ENCODE measurements at regions not wholly inside any gene's neighbourhood (a gene's known extent, or its start where the extent isn't known, plus 50 kb on each side); places are given as distances from the start of the nearest gene placed in this dataset.
"Not testable (repeated sequence)": the region's sequence is repeated elsewhere in the genome, so short reads cannot be mapped to it uniquely, and the experiment has no call there.

DNA sequence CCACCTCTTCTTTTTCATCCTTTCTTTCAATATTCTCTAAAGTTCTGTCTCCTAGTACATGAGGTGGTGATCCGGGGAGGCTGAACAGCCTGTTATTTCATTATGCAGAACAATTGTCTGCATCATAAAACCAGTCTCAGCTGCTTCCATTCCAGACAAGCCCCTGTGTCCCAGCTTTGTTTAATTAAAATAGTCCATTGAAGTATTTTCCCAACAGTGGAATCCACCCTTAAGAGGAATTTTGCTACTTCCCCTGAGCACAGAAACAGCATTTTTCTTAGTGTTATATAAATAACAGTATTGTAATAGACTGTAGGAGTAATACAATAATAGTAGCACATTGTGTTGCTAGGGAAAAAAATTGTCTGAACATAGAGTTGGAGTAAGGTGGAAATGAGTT is 395.4 kb upstream of the TCF4 start:
- WGBS (ENCODE audit: insufficient coverage, insufficient read length) = no CpG with 5 or more reads among the region's 1 CpG

DNA sequence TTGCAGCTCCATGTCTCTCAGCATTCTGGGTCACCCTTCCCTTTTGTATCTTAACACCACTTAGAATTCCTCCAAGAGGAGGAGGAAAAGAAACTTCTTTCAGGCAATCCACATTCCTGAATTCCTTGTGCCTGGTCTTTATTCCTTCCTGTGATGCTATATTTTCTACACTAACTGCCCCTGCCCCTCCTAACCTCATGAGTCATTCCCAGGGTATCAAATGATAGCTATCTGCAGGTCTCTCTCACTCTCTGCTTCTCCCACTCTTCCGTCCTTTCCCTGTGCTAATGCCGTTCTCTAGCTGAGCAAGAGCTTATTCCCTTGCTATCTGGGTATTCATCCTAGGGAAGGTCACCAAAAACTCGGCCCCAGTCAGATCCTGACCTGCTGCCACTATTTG is 395.0 kb upstream of the TCF4 start:
- DNase-seq (ENCODE audit: low read depth, low spot score) = no peak
- Histone ChIP-seq H3K4me3 (ENCODE audit: low read length) (no peak overlapping the region), H3K27ac (ENCODE audit: low read length) (no peak overlapping the region), H3K27me3 (ENCODE audit: control insufficient read depth, insufficient read depth, low read length) (no peaks in the 10 kb centered on the region), H3K9me3 (ENCODE audit: control insufficient read depth, insufficient read depth, low read length) (no peaks in the 10 kb centered on the region), H3K4me1 (ENCODE audit: control insufficient read depth, insufficient read depth, low read length) (no peaks in the 10 kb centered on the region), H3K36me3 (ENCODE audit: control insufficient read depth, insufficient read depth, low read length) (no peaks in the 10 kb centered on the region)
- no CpG with 5 or more reads among the region's 3 CpGs for WGBS (ENCODE audit: insufficient coverage, insufficient read length)

More for the DNA sequence above, 395.4 kb upstream of the TCF4 start:
- H3K9me3 ChIP-seq (ENCODE audit: control insufficient read depth, insufficient read depth, low read length) = no peaks in the 10 kb centered on the region
- DNase-seq (ENCODE audit: low read depth, low spot score) = no peak
- no peaks in the 10 kb centered on the region for H3K4me1 ChIP-seq (ENCODE audit: control insufficient read depth, insufficient read depth, low read length)
- H3K4me3 ChIP-seq (ENCODE audit: low read length) = no peak overlapping the region
- no peak overlapping the region for H3K27ac ChIP-seq (ENCODE audit: low read length)
- no peaks in the 10 kb centered on the region for H3K36me3 ChIP-seq (ENCODE audit: control insufficient read depth, insufficient read depth, low read length)
- H3K27me3 ChIP-seq (ENCODE audit: control insufficient read depth, insufficient read depth, low read length) = no peaks in the 10 kb centered on the region

DNA sequence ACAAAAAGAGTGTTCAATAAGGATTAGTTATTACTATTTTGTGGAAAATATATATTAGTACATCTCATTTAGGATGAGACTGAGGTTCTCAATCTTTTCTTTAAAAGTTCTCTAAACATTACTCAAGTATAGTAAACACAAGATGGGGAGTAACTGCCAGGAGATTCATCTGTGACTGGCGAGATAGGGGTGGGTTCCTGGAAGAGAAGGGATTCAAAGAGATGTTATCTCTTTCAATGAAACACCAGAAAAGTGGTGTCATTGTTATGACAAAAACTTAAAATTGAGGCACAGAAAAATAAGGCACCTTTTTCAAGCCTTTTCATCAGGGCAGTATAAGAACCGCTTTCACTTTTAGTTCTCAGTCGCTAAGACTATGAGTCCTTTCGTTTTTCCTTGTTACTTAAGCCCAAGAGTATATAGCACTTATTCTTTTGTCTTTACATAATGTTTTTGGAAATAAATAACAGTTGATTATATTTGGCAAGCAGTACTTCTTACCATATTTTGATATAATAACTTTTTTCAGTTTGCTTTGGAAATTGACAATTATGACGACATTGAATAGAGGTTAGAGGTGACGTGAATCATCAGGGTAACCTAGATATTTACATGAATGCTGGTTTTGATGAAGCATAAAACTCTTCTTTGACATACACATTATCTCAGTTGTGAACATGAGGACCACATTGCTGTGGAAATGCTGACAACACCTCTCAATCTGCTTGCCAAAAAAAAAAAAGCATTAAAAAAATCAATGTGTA is 393.9 kb upstream of the TCF4 start:
- no CpG with 5 or more reads among the region's 6 CpGs for WGBS (ENCODE audit: insufficient coverage, insufficient read length)
- no peaks in the 10 kb centered on the region for H3K27me3 ChIP-seq (ENCODE audit: control insufficient read depth, insufficient read depth, low read length)
- no peaks in the 10 kb centered on the region for H3K4me1 ChIP-seq (ENCODE audit: control insufficient read depth, insufficient read depth, low read length)
- no peak for DNase-seq (ENCODE audit: low read depth, low spot score)
- H3K27ac ChIP-seq (ENCODE audit: low read length) = no peak overlapping the region
- H3K36me3 ChIP-seq (ENCODE audit: control insufficient read depth, insufficient read depth, low read length) = no peaks in the 10 kb centered on the region
- H3K4me3 ChIP-seq (ENCODE audit: low read length) = no peak overlapping the region
- no peaks in the 10 kb centered on the region for H3K9me3 ChIP-seq (ENCODE audit: control insufficient read depth, insufficient read depth, low read length)

DNA sequence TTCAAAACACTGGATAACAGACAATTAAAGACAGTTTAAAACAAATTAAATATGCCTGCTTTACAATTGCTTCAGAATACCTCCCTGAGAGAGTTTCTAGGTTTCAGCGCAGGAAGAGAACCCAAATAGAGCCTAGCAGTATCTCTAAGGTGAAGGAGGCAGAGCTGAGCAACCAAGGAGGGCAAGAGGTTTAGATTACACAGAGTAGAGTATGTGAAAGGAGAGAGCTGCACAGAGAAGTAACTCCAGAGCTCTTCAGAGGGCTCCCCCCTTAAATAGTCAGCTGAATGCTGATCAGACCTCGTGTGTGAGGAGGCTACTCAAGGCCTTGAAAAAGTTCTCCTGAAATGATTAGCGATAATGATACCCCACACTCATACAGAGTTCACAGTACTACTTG is 386.5 kb upstream of the TCF4 start:
- no peak for DNase-seq (ENCODE audit: low read depth, low spot score)
- H3K36me3 ChIP-seq (ENCODE audit: control insufficient read depth, insufficient read depth, low read length) = no peaks in the 10 kb centered on the region
- H3K4me1 ChIP-seq (ENCODE audit: control insufficient read depth, insufficient read depth, low read length) = no peaks in the 10 kb centered on the region; the same call in 1 of the 2 replicates
- H3K9me3 ChIP-seq (ENCODE audit: control insufficient read depth, insufficient read depth, low read length) = no peaks in the 10 kb centered on the region
- no peaks in the 10 kb centered on the region for H3K27me3 ChIP-seq (ENCODE audit: control insufficient read depth, insufficient read depth, low read length)
- no peak overlapping the region for H3K27ac ChIP-seq (ENCODE audit: low read length)
- WGBS (ENCODE audit: insufficient coverage, insufficient read length) = no CpG with 5 or more reads among the region's 3 CpGs
- H3K4me3 ChIP-seq (ENCODE audit: low read length) = no peak overlapping the region

DNA sequence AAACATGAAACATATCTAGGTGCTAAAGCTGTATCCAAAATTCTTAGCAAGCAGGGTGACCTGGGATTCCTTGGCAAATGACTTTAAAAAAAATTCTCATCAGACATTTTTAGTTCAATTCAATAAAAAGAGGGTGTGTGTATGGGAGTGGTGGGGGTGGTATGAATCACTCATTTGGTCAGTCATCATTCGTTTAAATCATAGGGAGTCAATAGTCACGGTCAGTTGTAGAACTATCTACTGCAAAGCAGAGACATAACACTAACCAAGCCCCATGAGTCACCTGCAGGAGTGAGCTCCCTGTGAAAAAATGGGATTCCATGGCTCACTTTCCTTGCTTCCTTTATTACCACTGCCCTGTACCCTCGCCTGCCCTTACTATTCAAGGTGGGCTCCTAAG is 380.6 kb upstream of the TCF4 start:
- Histone ChIP-seq H3K27me3 (ENCODE audit: control insufficient read depth, insufficient read depth, low read length) (no peaks in the 10 kb centered on the region), H3K4me1 (ENCODE audit: control insufficient read depth, insufficient read depth, low read length) (0 out of 2 replicates have a peak, but pooled peaks cover 1% of the 10 kb centered on the region), H3K36me3 (ENCODE audit: control insufficient read depth, insufficient read depth, low read length) (no peaks in the 10 kb centered on the region), H3K4me3 (ENCODE audit: low read length) (no peak overlapping the region), H3K9me3 (ENCODE audit: control insufficient read depth, insufficient read depth, low read length) (no peaks in the 10 kb centered on the region), H3K27ac (ENCODE audit: low read length) (no peak overlapping the region)
- no peak for DNase-seq (ENCODE audit: low read depth, low spot score)
- WGBS (ENCODE audit: insufficient coverage, insufficient read length) = no CpG with 5 or more reads among the region's 3 CpGs

DNA sequence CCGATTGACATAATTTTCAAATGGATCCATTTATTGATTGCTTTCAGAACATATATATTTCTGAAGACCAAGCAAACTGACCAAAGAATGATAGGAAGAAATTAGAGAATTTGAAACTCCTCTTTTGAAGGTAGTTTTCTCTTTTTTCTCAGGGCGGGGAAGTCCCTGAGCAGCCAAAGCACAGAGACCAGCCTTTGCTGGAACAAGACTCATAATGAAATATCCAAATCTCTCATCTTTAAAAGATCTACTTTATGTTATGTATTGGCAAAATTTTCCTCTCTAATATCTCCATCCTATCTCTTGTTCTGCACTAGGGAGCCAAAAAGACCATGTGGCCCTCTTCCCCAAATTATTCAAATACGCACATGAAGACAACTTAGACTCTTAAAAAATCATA is 379.0 kb upstream of the TCF4 start:
- H3K36me3 ChIP-seq (ENCODE audit: control insufficient read depth, insufficient read depth, low read length) = no peaks in the 10 kb centered on the region
- H3K27me3 ChIP-seq (ENCODE audit: control insufficient read depth, insufficient read depth, low read length) = no peaks in the 10 kb centered on the region
- no CpG with 5 or more reads among the region's 3 CpGs for WGBS (ENCODE audit: insufficient coverage, insufficient read length)
- DNase-seq (ENCODE audit: low read depth, low spot score) = no peak
- H3K27ac ChIP-seq (ENCODE audit: low read length) = no peak overlapping the region
- no peak overlapping the region for H3K4me3 ChIP-seq (ENCODE audit: low read length)
- H3K9me3 ChIP-seq (ENCODE audit: control insufficient read depth, insufficient read depth, low read length) = no peaks in the 10 kb centered on the region
- 0 out of 2 replicates have a peak, but pooled peaks cover 1% of the 10 kb centered on the region for H3K4me1 ChIP-seq (ENCODE audit: control insufficient read depth, insufficient read depth, low read length)

DNA sequence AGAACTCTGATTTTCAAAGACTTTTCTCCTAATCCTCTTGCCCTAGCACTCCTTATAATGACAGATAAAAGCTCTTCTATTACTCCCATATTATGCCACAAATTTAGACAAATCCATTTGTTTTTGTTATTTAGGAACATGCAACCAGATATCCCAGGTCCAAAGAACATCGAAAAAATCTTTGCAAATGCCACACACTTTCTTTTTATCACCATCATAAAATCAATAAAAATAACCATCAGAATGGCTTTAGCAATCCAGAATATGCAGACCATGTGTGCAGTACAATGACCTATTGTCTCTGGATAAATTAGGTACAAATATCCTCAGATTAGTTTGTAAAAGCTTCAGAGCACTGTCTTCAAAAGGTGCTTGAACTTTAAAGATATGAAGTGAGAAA is 376.2 kb upstream of the TCF4 start:
- Histone ChIP-seq H3K4me1 (ENCODE audit: control insufficient read depth, insufficient read depth, low read length) (0 out of 2 replicates have a peak, but pooled peaks cover 1% of the 10 kb centered on the region), H3K27me3 (ENCODE audit: control insufficient read depth, insufficient read depth, low read length) (no peaks in the 10 kb centered on the region), H3K9me3 (ENCODE audit: control insufficient read depth, insufficient read depth, low read length) (no peaks in the 10 kb centered on the region), H3K4me3 (ENCODE audit: low read length) (no peak overlapping the region), H3K27ac (ENCODE audit: low read length) (no peak overlapping the region), H3K36me3 (ENCODE audit: control insufficient read depth, insufficient read depth, low read length) (no peaks in the 10 kb centered on the region)
- DNase-seq (ENCODE audit: low read depth, low spot score) = no peak
- WGBS (ENCODE audit: insufficient coverage, insufficient read length) = 100% methylated on average over 1 of the region's 1 CpG

DNA sequence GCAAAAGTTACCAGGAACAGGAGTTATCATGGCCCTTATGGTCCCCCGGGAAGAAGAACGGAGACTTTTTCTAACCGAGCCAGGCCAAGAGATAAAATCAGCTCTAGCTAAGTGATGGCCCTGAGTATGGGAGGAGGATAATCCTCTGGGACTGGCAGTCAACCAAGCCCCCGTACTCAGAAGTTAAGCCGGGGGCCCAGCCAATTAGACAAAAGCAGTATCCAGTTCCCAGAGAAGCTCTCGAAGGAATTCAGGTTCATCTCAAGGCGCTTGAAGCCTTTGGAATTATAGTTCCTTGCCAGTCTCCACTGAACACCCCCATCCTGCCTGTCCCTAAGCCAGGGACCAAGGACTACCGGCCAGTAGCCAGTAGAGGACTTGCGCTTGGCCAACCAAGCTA is 365.3 kb upstream of the TCF4 start:
- WGBS (ENCODE audit: insufficient coverage, insufficient read length) = no CpG with 5 or more reads among the region's 9 CpGs
- no peak for DNase-seq (ENCODE audit: low read depth, low spot score)
- Histone ChIP-seq H3K27me3 (ENCODE audit: control insufficient read depth, insufficient read depth, low read length) (no peaks in the 10 kb centered on the region), H3K36me3 (ENCODE audit: control insufficient read depth, insufficient read depth, low read length) (no peaks in the 10 kb centered on the region), H3K4me3 (ENCODE audit: low read length) (no peak overlapping the region), H3K27ac (ENCODE audit: low read length) (no peak overlapping the region), H3K9me3 (ENCODE audit: control insufficient read depth, insufficient read depth, low read length) (no peaks in the 10 kb centered on the region), H3K4me1 (ENCODE audit: control insufficient read depth, insufficient read depth, low read length) (no peaks in the 10 kb centered on the region)

DNA sequence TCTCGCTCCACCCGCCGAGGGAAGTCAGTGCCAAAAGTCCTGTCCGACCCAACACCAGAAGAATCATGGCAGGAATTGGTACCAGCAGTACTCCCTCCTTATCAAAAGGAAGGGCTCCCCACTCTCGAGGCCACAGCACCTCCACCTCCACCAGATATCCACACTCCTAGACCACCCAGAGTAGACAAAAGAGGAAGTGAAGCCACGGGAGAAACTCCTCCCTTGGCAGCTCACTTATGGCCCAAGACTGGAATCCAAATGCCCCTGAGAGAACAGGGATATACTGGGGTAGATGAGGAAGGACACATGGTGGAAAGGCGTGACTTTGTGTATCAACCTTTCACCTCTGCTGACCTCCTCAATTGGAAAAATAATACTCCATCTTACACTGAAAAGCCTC is 363.7 kb upstream of the TCF4 start:
- WGBS (ENCODE audit: insufficient coverage, insufficient read length) = no CpG with 5 or more reads among the region's 7 CpGs
- DNase-seq (ENCODE audit: low read depth, low spot score); H3K36me3 ChIP-seq (ENCODE audit: control insufficient read depth, insufficient read depth, low read length); H3K9me3 ChIP-seq (ENCODE audit: control insufficient read depth, insufficient read depth, low read length); H3K4me3 ChIP-seq (ENCODE audit: low read length); H3K4me1 ChIP-seq (ENCODE audit: control insufficient read depth, insufficient read depth, low read length); H3K27ac ChIP-seq (ENCODE audit: low read length); H3K27me3 ChIP-seq (ENCODE audit: control insufficient read depth, insufficient read depth, low read length): not testable (repeated sequence)

DNA sequence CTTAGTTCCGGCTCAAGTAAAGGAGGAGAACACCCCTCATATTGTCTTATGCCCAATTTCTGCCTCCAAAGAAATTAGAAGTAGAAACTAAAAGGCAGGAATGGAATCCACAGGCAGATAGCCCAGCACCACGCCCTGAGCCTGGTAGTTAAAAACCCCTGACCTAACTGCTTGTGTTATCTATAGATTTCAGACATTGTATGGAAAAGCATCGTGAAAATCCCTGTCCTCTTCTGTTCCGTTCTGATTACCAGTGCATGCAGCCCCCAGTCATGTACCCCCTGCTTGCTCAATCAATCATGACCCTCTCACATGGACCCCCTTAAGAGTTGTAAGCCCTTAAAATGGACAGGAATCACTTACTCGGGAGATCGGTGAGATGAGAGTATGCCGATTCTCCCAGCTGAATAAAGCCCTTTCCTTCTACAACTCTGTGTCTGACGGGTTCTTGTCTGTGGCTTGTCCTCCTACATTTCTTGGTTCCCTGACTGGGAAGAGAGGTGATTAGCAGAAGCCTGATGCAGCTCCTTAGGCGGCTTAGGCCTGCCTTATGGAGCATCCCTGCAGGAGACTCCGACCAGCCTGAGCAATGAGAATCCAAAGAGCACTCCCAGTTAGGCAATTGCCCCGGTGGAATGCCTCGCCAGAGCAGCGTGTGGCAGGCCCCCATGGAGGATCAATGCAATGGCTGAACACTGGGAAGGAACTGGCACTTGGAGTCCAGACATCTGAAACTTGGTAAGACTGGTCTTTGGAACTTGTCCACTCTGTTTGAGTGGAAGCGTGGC is 362.6 kb upstream of the TCF4 start:
- Histone ChIP-seq H3K4me3 (ENCODE audit: low read length) (no peak overlapping the region), H3K36me3 (ENCODE audit: control insufficient read depth, insufficient read depth, low read length) (no peaks in the 10 kb centered on the region), H3K4me1 (ENCODE audit: control insufficient read depth, insufficient read depth, low read length) (no peaks in the 10 kb centered on the region), H3K9me3 (ENCODE audit: control insufficient read depth, insufficient read depth, low read length) (no peaks in the 10 kb centered on the region), H3K27me3 (ENCODE audit: control insufficient read depth, insufficient read depth, low read length) (no peaks in the 10 kb centered on the region), H3K27ac (ENCODE audit: low read length) (no peak overlapping the region)
- WGBS (ENCODE audit: insufficient coverage, insufficient read length) = no CpG with 5 or more reads among the region's 14 CpGs
- no peak for DNase-seq (ENCODE audit: low read depth, low spot score)
